ENCODE measurements at regions not wholly inside any gene's neighbourhood (a gene's known extent, or its start where the extent isn't known, plus 50 kb on each side); places are given as distances from the start of the nearest gene placed in this dataset.

GRCh38 chr16:79726902-79727301, 126.4 kb upstream of the MAF start:
- TF ChIP-seq CTCF (IDR thresholded peaks at IDR 0.05), result no peak
- no peak for TF ChIP-seq POLR2A (IDR thresholded peaks at IDR 0.05)

Measured in Peyer's patch (tissue), 4 donors.